Breast epithelium (tissue), 3 donors: ENCODE measurements at regions not wholly inside any gene's neighbourhood (a gene's known extent, or its start where the extent isn't known, plus 50 kb on each side); places are given as distances from the start of the nearest gene placed in this dataset.

Experiments used
- CTCF ChIP-seq, 3 donors: fragments of 450-650 bp; IDR thresholded peaks; one replicate each; pipeline ENCODE4 v1.5.1; 2016 to 2017; ENCODE audit warnings: antibody characterized with exemption in 3 of 3, mild to moderate bottlenecking in 3 of 3, moderate library complexity in 3 of 3
- POLR2A ChIP-seq: fragments of 450-650 bp; IDR thresholded peaks from one replicate; pipeline ENCODE4 v1.6.1; 2016; ENCODE audit warnings: antibody characterized with exemption, mild to moderate bottlenecking, moderate library complexity
- POLR2AphosphoS5 ChIP-seq, 3 donors: sonication (generic); formaldehyde crosslinking; IDR thresholded peaks; one replicate each; pipeline ENCODE4 v1.6.1; 2017; ENCODE audit warnings: antibody characterized with exemption in 3 of 3

- no peak for TF ChIP-seq POLR2A
- TF ChIP-seq CTCF (IDR thresholded peaks at IDR 0.05) = no peak
- no peak for TF ChIP-seq POLR2AphosphoS5 (IDR thresholded peaks at IDR 0.05)
Observed at GRCh38 chr14:42378274-42378673, 771.6 kb downstream of the LRFN5 start.
